Skeletal muscle satellite cell (primary cell): ENCODE measurements at regions not wholly inside any gene's neighbourhood (a gene's known extent, or its start where the extent isn't known, plus 50 kb on each side); places are given as distances from the start of the nearest gene placed in this dataset.

Experiments
- H3K27me3 ChIP-seq: 2 replicates; pipeline ENCODE4 v1.7.0; 2013; ENCODE audit warnings: low read length; ENCODE audit not compliant: control insufficient read depth, insufficient read depth
- H3K36me3 ChIP-seq: 2 replicates; pipeline ENCODE4 v1.7.0; 2013; ENCODE audit warnings: mild to moderate bottlenecking, control low read depth, low read length; ENCODE audit not compliant: insufficient read depth
- H3K4me1 ChIP-seq: 2 replicates; pipeline ENCODE4 v1.7.0; 2013; ENCODE audit warnings: low read length; ENCODE audit not compliant: control insufficient read depth, insufficient read depth
- H3K4me2 ChIP-seq: 2 replicates; pipeline ENCODE4 v1.7.0; 2013; ENCODE audit warnings: mild to moderate bottlenecking, low read length
- H3K4me3 ChIP-seq: 2 replicates; pipeline ENCODE4 v1.7.0; 2013; ENCODE audit warnings: low read length
- H3K9ac ChIP-seq: 2 replicates; pipeline ENCODE4 v1.7.0; 2013; ENCODE audit warnings: mild to moderate bottlenecking, low read depth, low read length, moderate library complexity
- H3K9me3 ChIP-seq: replicated peaks from 2 replicates; pipeline ENCODE4 v1.7.0; 2013; ENCODE audit warnings: mild to moderate bottlenecking, control low read depth, low read length

DNA sequence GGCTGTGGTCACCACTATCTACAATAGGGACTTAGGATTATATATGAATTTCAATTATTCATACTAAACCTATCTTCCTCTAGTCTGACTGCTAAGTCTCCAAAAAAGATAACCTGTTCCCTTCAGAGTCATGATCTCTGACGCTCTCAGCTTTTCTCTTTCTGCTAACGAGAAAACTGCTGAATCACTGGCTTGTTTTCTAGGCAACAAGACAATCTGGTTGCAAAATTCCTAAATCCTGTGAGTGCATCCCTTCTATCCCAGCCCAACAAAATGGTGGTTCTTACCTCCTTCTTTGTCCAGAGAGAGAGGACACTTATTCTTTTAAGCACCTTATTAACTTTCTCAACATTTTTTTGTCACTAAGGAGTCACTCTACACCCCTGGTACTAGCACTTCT lies 312.3 kb upstream of the PKDCC start:
- Histone ChIP-seq H3K4me3 (no peak overlapping the region), H3K4me1 (peaks cover 24% of the 10 kb centered on the region), H3K4me2 (peak overlapping the region; percentile 42), H3K9me3 (no peaks in the 10 kb centered on the region), H3K9ac (no peak overlapping the region), H3K36me3 (no peaks in the 10 kb centered on the region), H3K27me3 (no peaks in the 10 kb centered on the region)

DNA sequence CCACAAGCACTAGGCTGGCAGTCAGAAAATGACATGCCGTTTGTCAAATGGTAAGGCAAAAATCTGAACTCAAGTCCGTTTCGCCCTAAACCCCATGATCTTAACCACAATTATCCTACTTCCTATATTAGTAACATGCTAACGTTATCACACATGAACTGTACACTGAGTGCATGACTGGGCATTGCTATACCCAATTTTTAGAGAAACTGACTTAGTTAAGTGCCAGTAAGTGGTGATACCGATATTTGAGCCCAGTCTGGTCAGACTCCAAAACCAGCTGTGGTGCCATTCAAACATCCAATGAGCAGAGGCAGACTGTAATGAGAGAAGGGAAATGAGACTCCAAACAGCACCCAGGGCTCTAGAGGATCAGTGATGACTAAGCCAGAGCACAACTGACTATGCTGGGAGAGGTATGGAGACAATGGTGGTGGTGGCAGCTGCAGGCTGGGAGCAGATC lies 311.7 kb upstream of the PKDCC start:
- Histone ChIP-seq H3K9ac (no peak overlapping the region), H3K36me3 (no peaks in the 10 kb centered on the region), H3K4me2 (peak overlapping the region; percentile 42), H3K4me1 (peaks cover 24% of the 10 kb centered on the region), H3K9me3 (no peaks in the 10 kb centered on the region), H3K27me3 (no peaks in the 10 kb centered on the region), H3K4me3 (no peak overlapping the region)

DNA sequence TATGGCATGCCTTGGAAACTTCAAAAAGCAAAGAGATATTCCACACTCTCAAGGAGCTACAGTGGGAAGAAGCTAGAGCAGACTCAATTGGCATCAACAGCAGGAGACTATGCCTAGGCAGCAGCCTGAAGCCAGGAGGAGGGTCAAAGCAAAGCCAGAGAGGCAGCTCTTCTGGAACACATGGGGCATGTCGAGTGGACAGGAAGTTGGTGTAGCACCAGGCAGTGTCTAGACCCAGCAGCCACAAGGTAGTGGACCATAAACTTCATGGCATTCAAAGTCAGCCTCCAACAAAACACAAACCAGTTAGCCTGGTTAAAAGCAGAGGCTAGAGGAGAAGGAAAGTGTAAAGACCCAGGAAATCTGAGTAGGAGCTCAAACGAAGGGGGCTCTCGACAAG lies 311.2 kb upstream of the PKDCC start:
- peak overlapping the region; percentile 12 for H3K4me3 ChIP-seq
- no peaks in the 10 kb centered on the region for H3K9me3 ChIP-seq
- no peaks in the 10 kb centered on the region for H3K27me3 ChIP-seq
- peaks cover 24% of the 10 kb centered on the region for H3K4me1 ChIP-seq
- H3K36me3 ChIP-seq = no peaks in the 10 kb centered on the region
- no peak overlapping the region for H3K9ac ChIP-seq
- peak overlapping the region; percentile 42 for H3K4me2 ChIP-seq

DNA sequence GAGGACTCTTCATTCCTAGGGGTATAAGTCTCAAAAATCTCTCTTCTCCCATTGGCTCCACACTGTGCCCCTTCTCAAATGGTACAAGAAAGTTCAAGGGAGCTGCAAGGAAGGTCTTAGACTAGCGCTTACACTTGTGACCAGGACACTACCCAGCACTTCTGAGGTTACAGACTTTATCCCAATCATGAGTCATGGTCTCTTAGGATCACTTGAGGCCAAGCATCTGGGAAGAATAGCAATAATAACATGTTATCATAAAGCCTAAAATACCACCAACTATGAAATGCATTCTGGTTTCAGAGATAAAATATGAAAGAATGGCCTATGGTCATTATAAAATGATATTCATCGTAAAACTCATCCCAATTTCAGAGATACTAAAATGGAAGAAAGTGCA lies 309.9 kb upstream of the PKDCC start:
- no peak overlapping the region for H3K4me3 ChIP-seq
- H3K9ac ChIP-seq = no peak overlapping the region
- H3K36me3 ChIP-seq = no peaks in the 10 kb centered on the region
- H3K4me1 ChIP-seq = peaks cover 24% of the 10 kb centered on the region
- no peaks in the 10 kb centered on the region for H3K9me3 ChIP-seq
- peaks cover 2% of the 10 kb centered on the region for H3K27me3 ChIP-seq
- no peak overlapping the region for H3K4me2 ChIP-seq

DNA sequence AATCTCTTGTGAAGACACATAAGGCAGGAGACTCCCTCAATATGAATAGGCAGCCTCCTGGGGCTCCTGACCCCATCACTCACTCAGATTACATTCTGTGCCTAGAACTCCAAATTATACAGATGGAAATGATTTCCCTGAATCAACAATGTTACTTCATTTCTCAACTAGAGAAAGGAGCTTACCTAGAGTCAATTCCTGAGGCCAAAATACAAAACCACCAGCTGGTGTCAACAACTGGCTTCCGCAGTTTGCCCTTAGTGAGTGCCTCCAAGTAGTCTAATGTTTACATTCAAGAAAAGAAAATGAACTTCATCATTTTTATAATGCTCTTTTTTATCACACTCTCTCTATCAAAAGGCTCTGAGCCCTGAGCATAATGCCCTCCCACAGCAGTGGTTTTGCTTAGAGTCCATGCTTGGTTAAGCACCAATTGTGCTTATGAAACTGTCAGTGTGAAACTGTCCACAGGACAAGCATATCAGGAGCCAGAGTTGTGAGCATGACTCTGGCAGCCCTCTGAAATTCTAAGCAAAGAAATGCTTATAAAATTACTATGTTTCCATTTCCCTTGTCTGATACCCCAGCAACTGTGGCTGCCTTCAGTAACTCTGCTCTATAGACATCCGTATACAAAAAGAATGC lies 305.7 kb upstream of the PKDCC start:
- H3K4me3 ChIP-seq = no peak overlapping the region
- peaks cover 8% of the 10 kb centered on the region for H3K27me3 ChIP-seq
- no peak overlapping the region for H3K9ac ChIP-seq
- H3K4me2 ChIP-seq = no peak overlapping the region
- H3K9me3 ChIP-seq = no peaks in the 10 kb centered on the region
- H3K4me1 ChIP-seq = peaks cover 5% of the 10 kb centered on the region
- H3K36me3 ChIP-seq = no peaks in the 10 kb centered on the region

DNA sequence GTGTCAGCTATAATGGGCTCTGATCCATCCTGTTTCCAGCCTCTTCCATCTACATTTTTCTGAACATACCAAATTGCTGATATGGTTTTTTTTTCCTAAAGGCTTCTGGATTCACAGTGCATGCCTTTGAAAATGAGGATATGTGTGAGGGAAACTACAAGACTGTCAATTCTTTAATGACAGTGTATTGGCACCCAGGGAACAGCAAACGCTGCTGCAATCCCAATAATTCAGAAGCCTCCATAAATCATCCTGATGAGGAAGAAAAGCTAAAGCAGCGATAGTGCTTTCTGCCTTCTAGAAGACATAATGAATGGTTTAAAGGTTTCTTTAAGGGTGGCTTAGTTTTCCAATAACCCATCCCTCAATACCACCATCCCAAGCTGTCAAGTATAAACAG lies 304.5 kb upstream of the PKDCC start:
- Histone ChIP-seq H3K4me2 (no peak overlapping the region), H3K9me3 (no peaks in the 10 kb centered on the region), H3K4me1 (no peaks in the 10 kb centered on the region), H3K4me3 (no peak overlapping the region), H3K36me3 (no peaks in the 10 kb centered on the region), H3K27me3 (peaks cover 8% of the 10 kb centered on the region), H3K9ac (no peak overlapping the region)

DNA sequence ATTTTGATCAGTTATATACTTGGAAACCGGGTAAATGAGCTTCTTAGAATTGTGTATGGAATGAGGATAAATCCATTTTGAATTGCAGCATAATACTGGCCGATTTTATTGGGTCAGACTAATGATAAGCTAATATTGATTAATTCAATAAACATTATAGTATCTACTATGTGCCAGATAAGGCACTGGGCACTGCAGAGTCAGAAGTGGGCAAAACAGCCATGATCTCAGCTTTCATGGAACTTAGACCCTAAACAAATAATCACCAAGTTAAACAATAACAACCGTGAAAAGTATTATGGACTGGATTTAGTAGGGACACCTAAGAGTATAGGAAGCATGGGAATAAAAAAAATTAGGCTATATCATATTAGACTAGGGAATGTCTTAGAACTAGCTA lies 297.0 kb upstream of the PKDCC start:
- Histone ChIP-seq H3K4me1 (no peaks in the 10 kb centered on the region), H3K4me3 (no peak overlapping the region), H3K4me2 (no peak overlapping the region), H3K9me3 (no peaks in the 10 kb centered on the region), H3K27me3 (peaks cover 7% of the 10 kb centered on the region), H3K9ac (no peak overlapping the region), H3K36me3 (no peaks in the 10 kb centered on the region)

DNA sequence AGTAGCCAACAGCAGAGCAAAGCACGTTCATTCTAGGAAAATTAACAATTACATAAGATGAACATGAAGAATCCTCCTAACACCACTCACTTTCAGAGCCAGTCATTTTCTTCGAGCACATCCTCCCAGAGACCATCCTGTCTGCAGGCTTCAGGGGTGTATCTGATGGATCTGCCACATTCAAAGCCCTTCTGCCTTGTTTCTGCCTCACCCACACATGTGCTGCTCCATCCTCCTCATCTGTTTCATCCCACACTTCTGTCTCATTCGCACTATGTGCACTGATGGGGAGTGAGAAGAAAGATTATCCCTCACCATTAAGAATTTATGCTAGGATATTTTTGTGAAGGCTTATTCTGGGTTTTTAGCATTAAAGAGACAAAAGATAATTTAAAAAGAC lies 287.9 kb upstream of the PKDCC start:
- peaks cover 4% of the 10 kb centered on the region for H3K27me3 ChIP-seq

DNA sequence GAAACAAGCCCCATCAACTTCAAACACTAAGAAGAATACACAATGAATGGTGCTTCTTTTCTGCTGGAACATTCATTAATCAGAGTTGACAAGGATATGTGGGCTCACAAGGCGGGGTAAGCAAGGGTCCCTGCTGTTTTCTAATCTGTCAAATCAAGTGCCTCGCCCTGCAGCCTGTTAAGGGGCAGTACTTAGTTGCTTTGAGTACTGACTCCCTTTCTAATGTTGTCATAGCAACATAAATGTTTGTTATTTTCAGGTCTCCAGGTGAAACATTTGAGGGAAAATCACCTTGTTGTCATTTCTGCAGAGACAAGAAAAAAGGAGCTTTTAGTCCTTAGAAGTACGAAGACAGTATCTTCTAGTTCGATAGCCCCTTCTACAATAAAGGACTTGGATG lies 284.7 kb upstream of the PKDCC start:
- H3K27me3 ChIP-seq = peaks cover 5% of the 10 kb centered on the region
- no peak overlapping the region for H3K4me3 ChIP-seq

More for the DNA sequence above, 287.9 kb upstream of the PKDCC start:
- Histone ChIP-seq H3K4me3 (no peak overlapping the region), H3K4me1 (no peaks in the 10 kb centered on the region), H3K9ac (no peak overlapping the region), H3K36me3 (no peaks in the 10 kb centered on the region), H3K4me2 (no peak overlapping the region), H3K9me3 (no peaks in the 10 kb centered on the region)

DNA sequence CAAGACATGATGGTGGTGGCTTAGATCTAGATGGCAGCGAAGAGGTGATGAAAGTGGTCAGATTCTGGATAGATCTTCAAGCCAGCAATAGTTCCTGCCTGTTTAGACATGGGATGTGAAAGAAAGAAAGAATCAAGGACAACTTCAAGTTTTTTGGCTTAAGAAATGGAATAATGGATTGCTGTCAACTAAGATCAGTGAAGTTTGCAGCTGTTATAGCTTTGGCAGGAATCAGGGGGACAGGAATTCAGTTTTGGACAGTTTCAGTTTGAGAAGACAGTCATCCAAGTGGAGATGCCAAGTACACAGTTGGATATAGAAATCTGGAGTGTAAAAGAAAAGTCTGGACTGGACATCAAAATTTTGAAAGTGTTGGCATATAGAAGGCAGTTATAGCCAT lies 283.7 kb upstream of the PKDCC start:
- Histone ChIP-seq H3K4me2 (no peak overlapping the region), H3K4me1 (no peaks in the 10 kb centered on the region), H3K36me3 (no peaks in the 10 kb centered on the region), H3K9me3 (no peaks in the 10 kb centered on the region), H3K27me3 (peaks cover 13% of the 10 kb centered on the region), H3K9ac (no peak overlapping the region), H3K4me3 (no peak overlapping the region)

More for the DNA sequence above, 284.7 kb upstream of the PKDCC start:
- H3K4me2 ChIP-seq = no peak overlapping the region
- H3K4me1 ChIP-seq = no peaks in the 10 kb centered on the region
- no peaks in the 10 kb centered on the region for H3K36me3 ChIP-seq
- no peak overlapping the region for H3K9ac ChIP-seq
- no peaks in the 10 kb centered on the region for H3K9me3 ChIP-seq

DNA sequence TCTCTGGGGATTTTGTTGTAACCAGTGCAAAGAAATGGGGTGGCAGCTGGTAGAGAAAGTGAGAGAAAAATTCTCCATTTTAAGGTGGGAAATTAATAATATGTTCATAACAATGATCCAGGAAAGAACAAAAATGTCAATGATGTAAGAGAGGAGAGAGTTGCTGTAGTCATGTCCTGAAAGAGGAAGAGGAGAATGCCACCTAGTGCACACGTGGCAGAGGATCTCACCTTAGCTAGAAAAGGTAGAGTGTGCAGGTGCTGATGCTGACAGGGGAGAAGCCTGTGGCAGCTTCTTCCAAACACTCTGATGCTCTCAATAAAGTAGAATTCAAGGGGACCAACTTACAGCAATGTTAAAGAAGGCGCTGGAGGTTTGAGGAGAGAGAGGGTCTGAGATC lies 282.9 kb upstream of the PKDCC start:
- H3K9me3 ChIP-seq = no peaks in the 10 kb centered on the region
- no peaks in the 10 kb centered on the region for H3K36me3 ChIP-seq
- H3K9ac ChIP-seq = no peak overlapping the region
- H3K27me3 ChIP-seq = peaks cover 20% of the 10 kb centered on the region
- no peak overlapping the region for H3K4me3 ChIP-seq
- no peaks in the 10 kb centered on the region for H3K4me1 ChIP-seq
- H3K4me2 ChIP-seq = no peak overlapping the region

DNA sequence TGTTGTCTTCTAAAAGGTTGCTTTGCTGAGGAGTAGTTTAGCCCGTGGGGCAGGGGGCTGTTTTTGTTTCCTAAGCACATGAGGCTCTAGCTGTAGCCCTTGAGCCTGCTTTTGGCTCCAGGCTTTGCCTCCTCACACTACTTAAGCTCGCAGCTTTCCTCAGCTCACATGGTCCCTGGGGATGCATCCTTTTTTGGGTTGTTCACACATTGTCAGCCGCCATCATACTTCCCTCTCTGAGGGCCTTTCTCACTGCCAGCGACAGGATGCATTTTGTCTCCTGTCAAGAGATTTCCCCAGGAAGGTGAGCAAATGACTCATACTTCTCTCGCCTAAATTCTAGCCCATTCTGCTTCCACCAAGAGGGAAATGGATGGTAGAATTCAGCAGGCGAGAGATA lies 279.5 kb upstream of the PKDCC start:
- Histone ChIP-seq H3K27me3 (peaks cover 33% of the 10 kb centered on the region), H3K4me3 (no peak overlapping the region), H3K4me2 (no peak overlapping the region), H3K9ac (no peak overlapping the region), H3K36me3 (no peaks in the 10 kb centered on the region), H3K9me3 (no peaks in the 10 kb centered on the region), H3K4me1 (no peaks in the 10 kb centered on the region)
